ENCODE measurements at regions not wholly inside any gene's neighbourhood (a gene's known extent, or its start where the extent isn't known, plus 50 kb on each side); places are given as distances from the start of the nearest gene placed in this dataset.

- TF ChIP-seq, protein P1, sequence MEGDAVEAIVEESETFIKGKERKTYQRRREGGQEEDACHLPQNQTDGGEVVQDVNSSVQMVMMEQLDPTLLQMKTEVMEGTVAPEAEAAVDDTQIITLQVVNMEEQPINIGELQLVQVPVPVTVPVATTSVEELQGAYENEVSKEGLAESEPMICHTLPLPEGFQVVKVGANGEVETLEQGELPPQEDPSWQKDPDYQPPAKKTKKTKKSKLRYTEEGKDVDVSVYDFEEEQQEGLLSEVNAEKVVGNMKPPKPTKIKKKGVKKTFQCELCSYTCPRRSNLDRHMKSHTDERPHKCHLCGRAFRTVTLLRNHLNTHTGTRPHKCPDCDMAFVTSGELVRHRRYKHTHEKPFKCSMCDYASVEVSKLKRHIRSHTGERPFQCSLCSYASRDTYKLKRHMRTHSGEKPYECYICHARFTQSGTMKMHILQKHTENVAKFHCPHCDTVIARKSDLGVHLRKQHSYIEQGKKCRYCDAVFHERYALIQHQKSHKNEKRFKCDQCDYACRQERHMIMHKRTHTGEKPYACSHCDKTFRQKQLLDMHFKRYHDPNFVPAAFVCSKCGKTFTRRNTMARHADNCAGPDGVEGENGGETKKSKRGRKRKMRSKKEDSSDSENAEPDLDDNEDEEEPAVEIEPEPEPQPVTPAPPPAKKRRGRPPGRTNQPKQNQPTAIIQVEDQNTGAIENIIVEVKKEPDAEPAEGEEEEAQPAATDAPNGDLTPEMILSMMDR (conservative IDR thresholded peaks at IDR 0.05; ENCODE audit: low read depth, low read length): no peak
- no peak for TF ChIP-seq EZH2 (IDR thresholded peaks at IDR 0.05; ENCODE audit: low read length, unreplicated experiment)
- TF ChIP-seq EZH2phosphoT487 (IDR thresholded peaks at IDR 0.05; ENCODE audit: borderline replicate concordance, low read length): no peak
These were observed 84.0 kb downstream of the NCR2 start for GRCh38 chr6:41419385-41419784.

Data from PC-3 (cell line).